LNCaP clone FGC (cell line): ENCODE measurements at regions not wholly inside any gene's neighbourhood (a gene's known extent, or its start where the extent isn't known, plus 50 kb on each side); places are given as distances from the start of the nearest gene placed in this dataset.

Source experiments
- DNase-seq: peaks from one replicate; pipeline ENCODE4 v3.0.0-alpha.2; 2011; ENCODE audit warnings: low read depth
- H3K4me3 ChIP-seq: 2 replicates; pipeline ENCODE4 v1.5.1; 2011; ENCODE audit warnings: mild to moderate bottlenecking, low read depth, low read length, control low read depth
- TF ChIP-seq, protein P1 (sequence below): IDR thresholded peaks from 2 replicates; pipeline ENCODE4 v1.5.1; 2012; ENCODE audit warnings: mild to moderate bottlenecking; ENCODE audit not compliant: control insufficient read depth, insufficient read depth; ENCODE audit errors: extremely low read depth

DNA sequence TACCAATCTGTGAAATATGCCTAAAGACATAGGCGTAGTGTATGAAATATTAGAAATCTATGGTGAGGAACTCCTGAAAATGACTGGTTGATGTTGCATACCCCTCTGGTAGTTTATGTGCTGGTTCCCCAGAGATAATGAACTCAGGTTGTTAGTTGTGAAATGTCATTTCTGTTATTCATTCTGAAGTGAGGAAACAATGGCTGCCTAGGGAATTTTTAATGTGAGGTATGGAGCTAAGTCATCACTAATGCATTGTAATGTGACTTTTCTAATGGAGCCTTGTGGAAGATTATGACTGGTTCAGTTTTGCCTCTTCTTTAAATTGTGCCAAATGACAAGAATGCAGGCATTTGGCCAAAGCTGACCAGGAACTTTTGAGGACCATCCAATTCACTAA is 61.6 kb upstream of the RAB27B start:
- TF ChIP-seq, protein P1, sequence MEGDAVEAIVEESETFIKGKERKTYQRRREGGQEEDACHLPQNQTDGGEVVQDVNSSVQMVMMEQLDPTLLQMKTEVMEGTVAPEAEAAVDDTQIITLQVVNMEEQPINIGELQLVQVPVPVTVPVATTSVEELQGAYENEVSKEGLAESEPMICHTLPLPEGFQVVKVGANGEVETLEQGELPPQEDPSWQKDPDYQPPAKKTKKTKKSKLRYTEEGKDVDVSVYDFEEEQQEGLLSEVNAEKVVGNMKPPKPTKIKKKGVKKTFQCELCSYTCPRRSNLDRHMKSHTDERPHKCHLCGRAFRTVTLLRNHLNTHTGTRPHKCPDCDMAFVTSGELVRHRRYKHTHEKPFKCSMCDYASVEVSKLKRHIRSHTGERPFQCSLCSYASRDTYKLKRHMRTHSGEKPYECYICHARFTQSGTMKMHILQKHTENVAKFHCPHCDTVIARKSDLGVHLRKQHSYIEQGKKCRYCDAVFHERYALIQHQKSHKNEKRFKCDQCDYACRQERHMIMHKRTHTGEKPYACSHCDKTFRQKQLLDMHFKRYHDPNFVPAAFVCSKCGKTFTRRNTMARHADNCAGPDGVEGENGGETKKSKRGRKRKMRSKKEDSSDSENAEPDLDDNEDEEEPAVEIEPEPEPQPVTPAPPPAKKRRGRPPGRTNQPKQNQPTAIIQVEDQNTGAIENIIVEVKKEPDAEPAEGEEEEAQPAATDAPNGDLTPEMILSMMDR: no peak
- DNase-seq: no peak
- 0 out of 2 replicates have a peak overlapping the region, but pooled peaks have one; percentile 25 for H3K4me3 ChIP-seq

DNA sequence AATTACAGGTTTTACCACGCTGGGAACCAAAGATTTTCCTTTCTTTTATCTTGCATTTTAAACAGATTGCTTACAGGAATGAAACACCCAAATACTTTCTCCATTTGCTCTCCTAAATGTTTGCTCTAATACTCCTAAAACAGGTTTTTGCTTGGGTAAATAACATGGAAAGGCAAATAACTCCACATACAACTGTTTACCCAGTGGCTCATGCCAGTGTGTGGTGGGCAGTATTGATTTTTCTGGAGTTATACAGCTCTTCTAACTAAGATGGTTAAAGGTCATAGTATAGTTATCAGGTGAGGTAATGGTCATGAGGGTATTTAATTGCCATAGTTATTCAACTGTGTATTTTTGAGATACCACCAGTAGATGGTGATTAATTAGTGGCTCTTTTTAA is 61.2 kb upstream of the RAB27B start:
- TF ChIP-seq, protein P1: no peak
- DNase-seq: peak; percentile 93

DNA sequence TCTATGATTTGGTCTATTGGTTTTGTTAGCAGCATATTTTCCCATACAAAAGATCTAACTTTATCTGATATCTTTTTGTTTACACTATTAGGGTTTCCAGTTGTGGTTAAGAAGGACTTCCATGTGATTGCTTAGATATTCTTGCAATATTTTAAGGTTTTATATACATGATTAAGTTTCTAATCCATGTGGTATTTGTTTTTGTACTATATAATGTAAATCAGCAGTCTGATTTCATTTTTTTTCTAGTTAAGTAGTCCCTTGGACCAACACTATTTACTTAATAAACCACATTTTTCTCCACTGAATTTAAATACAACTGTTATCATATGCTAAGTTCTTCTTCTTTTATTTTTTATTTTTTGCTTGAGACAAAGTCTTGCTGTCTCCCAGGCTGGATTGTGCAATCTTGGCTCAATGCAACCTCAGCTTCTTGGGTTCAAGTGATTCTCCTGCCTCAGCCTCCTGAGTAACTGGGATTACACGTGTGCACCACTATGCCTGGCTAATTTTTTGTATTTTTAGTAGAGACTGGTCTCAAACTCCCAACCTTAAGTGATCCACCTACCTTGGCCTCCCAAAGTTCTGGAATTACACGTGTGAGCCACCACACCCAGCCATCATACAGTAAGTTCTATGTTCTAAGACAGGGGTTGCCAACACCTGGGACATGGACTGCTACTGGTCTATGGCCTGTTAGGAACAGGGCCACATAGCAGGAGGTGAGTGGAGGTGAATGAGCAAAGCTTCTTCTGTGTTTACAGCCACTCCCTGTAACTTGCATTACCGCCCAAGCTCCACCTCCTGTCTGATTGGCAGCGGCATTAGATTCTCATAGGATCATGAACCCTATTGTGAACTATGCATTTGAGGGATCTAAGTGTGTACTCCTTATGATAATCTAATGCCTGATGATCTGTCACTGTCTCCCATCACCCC is 58.5 kb upstream of the RAB27B start:
- TF ChIP-seq, protein P1: no peak
- no peak overlapping the region for H3K4me3 ChIP-seq
- DNase-seq: no peak

More for the DNA sequence above, 61.2 kb upstream of the RAB27B start:
- H3K4me3 ChIP-seq: 0 out of 2 replicates have a peak overlapping the region, but pooled peaks have one; percentile 25

DNA sequence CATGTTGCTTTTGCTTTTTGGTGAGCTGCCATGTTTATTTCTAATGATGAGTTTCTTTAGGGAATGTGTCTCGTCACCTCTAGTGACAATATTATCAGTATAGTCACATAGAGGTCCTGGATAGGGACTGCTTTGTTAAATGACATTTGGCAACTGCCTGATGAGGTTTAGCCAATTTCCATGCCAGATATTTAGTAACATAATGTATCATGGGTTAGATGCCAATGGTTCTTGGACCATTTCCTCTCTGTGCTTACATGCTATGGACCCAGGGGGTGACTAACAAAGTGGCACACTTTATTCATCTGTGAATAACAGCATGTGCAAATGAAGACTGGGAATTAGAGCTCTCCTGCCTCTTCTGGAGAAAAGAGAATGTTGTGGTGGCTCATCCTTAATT is 56.2 kb upstream of the RAB27B start:
- DNase-seq: no peak

DNA sequence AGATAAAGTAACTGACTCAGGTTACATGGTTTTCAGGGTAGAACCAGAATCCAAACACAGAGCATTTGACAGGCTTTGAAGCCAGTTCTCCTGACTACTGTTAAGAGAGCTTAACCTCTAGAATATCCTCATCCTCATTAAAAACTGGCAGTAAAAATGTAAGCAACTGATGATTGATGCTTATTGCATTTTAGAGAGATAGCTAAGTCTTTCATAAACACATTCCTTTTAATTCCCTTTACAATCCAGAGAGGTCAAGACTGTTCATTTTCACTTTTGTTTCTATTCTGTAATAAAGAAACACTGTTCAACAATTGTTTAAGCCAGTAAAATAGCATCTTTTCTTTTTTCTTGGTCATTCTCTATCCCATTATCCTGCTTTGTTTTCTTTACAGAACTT is 53.9 kb upstream of the RAB27B start:
- TF ChIP-seq, protein P1: no peak
- no peak for DNase-seq
- no peak overlapping the region for H3K4me3 ChIP-seq

More for the DNA sequence above, 56.2 kb upstream of the RAB27B start:
- TF ChIP-seq, protein P1: no peak
- no peak overlapping the region for H3K4me3 ChIP-seq

DNA sequence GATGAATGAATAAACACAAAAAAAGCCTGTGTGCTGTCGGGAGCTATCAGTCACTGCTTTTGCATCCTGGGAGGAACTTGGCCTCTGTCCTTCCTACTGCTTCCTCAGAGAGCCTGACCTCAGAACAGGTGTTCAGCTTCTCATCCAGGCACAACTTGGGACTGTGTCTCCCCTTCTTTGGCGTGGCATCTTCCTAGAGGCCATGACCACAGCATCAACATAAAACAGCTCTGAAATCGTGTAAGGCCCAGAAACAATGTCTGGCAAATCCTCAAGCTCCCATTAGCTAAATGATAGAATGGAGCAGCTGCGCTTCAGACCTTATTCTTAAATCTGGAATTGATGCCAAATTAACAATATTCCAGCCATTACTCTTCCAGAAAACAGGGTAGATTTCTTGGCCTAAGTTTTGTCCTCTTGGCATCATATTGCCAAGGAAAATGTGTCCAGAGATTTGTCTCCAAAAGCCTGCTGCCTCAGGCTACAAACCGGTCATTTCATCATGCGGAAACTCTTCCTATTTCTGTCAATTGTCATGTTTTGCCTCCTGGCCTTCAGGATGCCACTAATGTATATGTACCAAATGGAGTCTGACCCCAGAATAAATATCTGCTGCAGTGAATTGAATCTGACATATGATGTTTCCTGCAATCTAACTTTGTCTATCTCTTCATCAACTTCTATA is 53.2 kb upstream of the RAB27B start:
- H3K4me3 ChIP-seq: no peak overlapping the region
- no peak for DNase-seq
- TF ChIP-seq, protein P1: no peak
